GM23248 (cell line): ENCODE measurements at regions not wholly inside any gene's neighbourhood (a gene's known extent, or its start where the extent isn't known, plus 50 kb on each side); places are given as distances from the start of the nearest gene placed in this dataset.

Experiments used
- EZH2 ChIP-seq: fragments of 200-600 bp; sonication (generic); IDR thresholded peaks from 2 replicates; pipeline ENCODE4 v1.6.1; 2018; ENCODE audit warnings: antibody characterized with exemption, mild to moderate bottlenecking; ENCODE audit not compliant: insufficient read depth, poor library complexity, severe bottlenecking
- EZH2phosphoT487 ChIP-seq: fragments of 200-600 bp; sonication (generic); IDR thresholded peaks from 2 replicates; pipeline ENCODE4 v1.6.1; 2018; ENCODE audit warnings: antibody characterized with exemption, moderate library complexity, mild to moderate bottlenecking, low read depth; ENCODE audit not compliant: insufficient read depth

- TF ChIP-seq EZH2phosphoT487, result no peak
- no peak for TF ChIP-seq EZH2
Measured at GRCh38 chr20:24816907-24817306, 132.2 kb upstream of the CST7 start.
